Prostate gland (tissue), 2 donors: ENCODE measurements at regions not wholly inside any gene's neighbourhood (a gene's known extent, or its start where the extent isn't known, plus 50 kb on each side); places are given as distances from the start of the nearest gene placed in this dataset.

Experiments
- DNase-seq: peaks from one replicate; pipeline ENCODE4 v3.0.0-alpha.2; 2019; ENCODE audit warnings: low spot score
- H3K27ac ChIP-seq, 2 donors: fragments of 200-600 bp; sonication (generic); 2 replicates each; pipeline ENCODE4 v1.5.1; 2017 to 2019
- H3K27me3 ChIP-seq: fragments of 200-600 bp; sonication (generic); replicated peaks from 2 replicates; pipeline ENCODE4 v1.5.1; 2019; ENCODE audit not compliant: insufficient read depth
- H3K36me3 ChIP-seq, 2 donors: fragments of 200-600 bp; sonication (generic); 1 replicate in 1 of 2; 2 replicates in 1 of 2; pipeline versions ENCODE4 v1.5.1 to v1.8.1; 2017 to 2019
- H3K4me1 ChIP-seq: fragments of 200-600 bp; sonication (generic); replicated peaks from 2 replicates; pipeline ENCODE4 v1.5.1; 2019
- H3K4me3 ChIP-seq, 2 donors: fragments of 200-600 bp; sonication (generic); 2 replicates each; pipeline ENCODE4 v1.5.1; 2017 to 2019
- H3K9me3 ChIP-seq: fragments of 200-600 bp; sonication (generic); 2 replicates; pipeline ENCODE4 v1.5.1; 2017
- POLR2A ChIP-seq: fragments of 450-650 bp; IDR thresholded peaks from one replicate; pipeline ENCODE4 v1.6.1; 2016; ENCODE audit warnings: antibody characterized with exemption, mild to moderate bottlenecking
- POLR2AphosphoS5 ChIP-seq: sonication (generic); formaldehyde crosslinking; IDR thresholded peaks from one replicate; pipeline ENCODE4 v1.6.1; 2017; ENCODE audit warnings: antibody characterized with exemption
- WGBS: methylation state at CpG from one replicate; pipeline ENCODE4 v1.1.5; 2018; 5-methylcytosine and 5-hydroxymethylcytosine counted together
- intact Hi-C: fragments of 100-400 bp; cut with DNase I; formaldehyde crosslinking; loops from one replicate; pipeline ENCODE4 v1.14.2; 2022
- TF ChIP-seq, protein P1 (sequence below), 4 experiments: fragments of 200-600 bp in 2 of 4; fragments of 450-650 bp in 2 of 4; sonication (generic) in 2 of 4; IDR thresholded peaks; 1 replicate in 3 of 4; 2 replicates in 1 of 4; pipeline ENCODE4 v1.5.1; 2016 to 2019; ENCODE audit warnings: antibody characterized with exemption in 4 of 4, mild to moderate bottlenecking in 2 of 4, moderate library complexity in 2 of 4

DNA sequence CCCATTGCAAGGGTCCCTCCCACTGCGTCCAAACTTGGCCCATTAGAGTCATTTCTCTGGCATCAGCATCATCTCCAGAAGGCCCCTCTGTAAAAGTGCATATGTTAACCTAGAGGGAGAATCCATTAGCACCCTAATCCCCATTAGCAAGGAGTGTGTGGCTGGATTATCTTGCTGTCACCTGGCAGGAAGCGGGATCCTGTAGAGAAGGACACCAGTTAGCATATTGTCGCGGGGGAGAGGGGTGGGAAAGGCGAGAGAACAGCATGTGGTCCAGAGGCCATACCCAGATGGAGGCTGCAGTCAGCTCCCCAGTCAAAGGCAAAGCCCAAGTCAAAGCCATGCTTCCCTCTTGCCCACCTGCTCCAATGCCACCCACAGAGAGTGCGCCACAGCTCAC lies 64.0 kb downstream of the OLIG1 start:
- H3K4me1 ChIP-seq, result no peaks in the 10 kb centered on the region
- H3K27me3 ChIP-seq, result peaks cover 4% of the 10 kb centered on the region
- no peak for TF ChIP-seq POLR2A
- TF ChIP-seq, protein P1, sequence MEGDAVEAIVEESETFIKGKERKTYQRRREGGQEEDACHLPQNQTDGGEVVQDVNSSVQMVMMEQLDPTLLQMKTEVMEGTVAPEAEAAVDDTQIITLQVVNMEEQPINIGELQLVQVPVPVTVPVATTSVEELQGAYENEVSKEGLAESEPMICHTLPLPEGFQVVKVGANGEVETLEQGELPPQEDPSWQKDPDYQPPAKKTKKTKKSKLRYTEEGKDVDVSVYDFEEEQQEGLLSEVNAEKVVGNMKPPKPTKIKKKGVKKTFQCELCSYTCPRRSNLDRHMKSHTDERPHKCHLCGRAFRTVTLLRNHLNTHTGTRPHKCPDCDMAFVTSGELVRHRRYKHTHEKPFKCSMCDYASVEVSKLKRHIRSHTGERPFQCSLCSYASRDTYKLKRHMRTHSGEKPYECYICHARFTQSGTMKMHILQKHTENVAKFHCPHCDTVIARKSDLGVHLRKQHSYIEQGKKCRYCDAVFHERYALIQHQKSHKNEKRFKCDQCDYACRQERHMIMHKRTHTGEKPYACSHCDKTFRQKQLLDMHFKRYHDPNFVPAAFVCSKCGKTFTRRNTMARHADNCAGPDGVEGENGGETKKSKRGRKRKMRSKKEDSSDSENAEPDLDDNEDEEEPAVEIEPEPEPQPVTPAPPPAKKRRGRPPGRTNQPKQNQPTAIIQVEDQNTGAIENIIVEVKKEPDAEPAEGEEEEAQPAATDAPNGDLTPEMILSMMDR (IDR thresholded peaks at IDR 0.05), result no peak
- TF ChIP-seq POLR2AphosphoS5, result no peak
- H3K4me3 ChIP-seq, result no peak overlapping the region
- no peak for DNase-seq
- WGBS, result 53% methylated on average over 6 of the region's 6 CpGs
- no peak overlapping the region for H3K27ac ChIP-seq
- no peaks in the 10 kb centered on the region for H3K36me3 ChIP-seq
- intact Hi-C loops, result no loop called here
- no peaks in the 10 kb centered on the region for H3K9me3 ChIP-seq

DNA sequence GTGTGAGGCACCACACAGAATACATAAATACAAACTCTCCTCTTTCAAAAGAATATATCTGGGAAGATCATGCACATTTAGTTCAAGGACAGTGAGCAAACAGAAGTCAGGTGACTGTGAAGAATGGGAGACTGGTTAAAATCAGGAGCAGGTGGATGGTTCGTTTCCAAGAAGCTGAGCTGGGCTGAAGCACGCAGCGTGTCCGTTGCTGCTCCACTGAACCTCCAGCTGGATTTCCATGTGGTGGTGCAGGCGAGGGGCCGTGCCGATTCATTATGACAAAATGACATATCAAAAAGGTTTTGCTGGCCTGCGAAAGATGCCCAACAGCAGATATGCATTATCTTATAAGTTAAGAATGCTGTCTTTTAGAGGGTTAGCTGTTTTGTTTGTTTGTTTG lies 66.0 kb downstream of the OLIG1 start:
- WGBS, result 84% methylated on average over 8 of the region's 8 CpGs
- Histone ChIP-seq H3K27me3 (no peaks in the 10 kb centered on the region), H3K36me3 (no peaks in the 10 kb centered on the region), H3K9me3 (no peaks in the 10 kb centered on the region), H3K4me1 (no peaks in the 10 kb centered on the region), H3K27ac (no peak overlapping the region), H3K4me3 (no peak overlapping the region)
- TF ChIP-seq, protein P1 (IDR thresholded peaks at IDR 0.05), result no peak
- TF ChIP-seq POLR2A (no peak), POLR2AphosphoS5 (no peak)
- intact Hi-C loops, result no loop called here
- DNase-seq, result no peak

DNA sequence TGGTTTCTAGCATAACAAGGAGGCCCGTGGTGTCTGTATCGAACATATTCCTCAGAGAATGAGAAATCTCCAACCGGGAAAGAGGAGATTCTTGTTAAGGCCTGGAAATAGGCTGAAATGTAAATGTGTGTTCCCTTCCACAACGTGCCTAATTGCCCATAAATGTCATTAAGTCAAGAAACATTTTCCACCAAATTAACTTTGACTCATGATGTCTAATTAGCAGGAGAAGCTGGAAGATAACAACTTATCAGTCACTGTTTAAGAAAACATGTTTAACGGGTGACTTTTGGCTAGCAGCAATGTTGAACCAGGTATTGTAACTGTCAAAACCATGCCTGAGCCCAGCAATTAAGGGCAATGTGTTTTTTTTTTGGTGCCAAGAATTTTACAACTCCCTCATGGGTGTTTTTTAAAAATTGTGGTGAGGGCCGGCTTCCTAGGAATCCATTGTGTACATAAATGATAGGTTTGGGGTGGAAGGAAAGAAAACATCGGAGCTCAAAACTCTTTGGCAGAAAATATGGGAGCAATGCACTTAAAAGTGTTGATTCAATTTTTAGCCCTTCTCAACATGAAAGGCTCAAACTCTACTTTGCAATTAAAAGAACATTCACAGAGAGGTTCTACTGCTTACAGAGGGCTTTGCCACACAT lies 67.0 kb downstream of the OLIG1 start:
- H3K36me3 ChIP-seq, result no peaks in the 10 kb centered on the region
- H3K4me3 ChIP-seq, result no peak overlapping the region
- no peaks in the 10 kb centered on the region for H3K9me3 ChIP-seq
- no peaks in the 10 kb centered on the region for H3K4me1 ChIP-seq
- H3K27me3 ChIP-seq, result no peaks in the 10 kb centered on the region
- TF ChIP-seq, protein P1 (IDR thresholded peaks at IDR 0.05), result no peak
- TF ChIP-seq POLR2A (no peak), POLR2AphosphoS5 (no peak)
- no peak overlapping the region for H3K27ac ChIP-seq
- DNase-seq, result no peak
- 39% methylated on average over 7 of the region's 7 CpGs for WGBS
- intact Hi-C loops, result no loop called here

DNA sequence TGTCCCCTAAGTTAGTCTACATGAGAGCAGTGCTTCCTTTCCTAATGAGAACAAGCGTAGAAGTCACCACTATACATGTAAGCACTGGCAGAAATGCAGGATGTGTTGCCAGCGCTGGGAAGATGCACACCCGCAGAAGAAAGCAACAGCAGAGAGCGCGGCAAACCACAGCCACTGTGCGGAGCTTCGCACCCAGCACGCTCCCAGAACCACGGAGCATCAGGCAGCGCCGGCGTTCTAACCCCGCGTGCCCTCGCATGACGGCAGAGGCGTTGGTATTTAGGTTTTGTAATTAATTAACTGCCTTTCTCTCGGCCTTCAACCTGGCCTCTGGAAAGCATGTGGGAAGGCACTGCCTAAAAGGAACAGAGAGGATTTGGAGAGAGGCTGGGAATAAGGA lies 69.1 kb downstream of the OLIG1 start:
- TF ChIP-seq, protein P1 (IDR thresholded peaks at IDR 0.05), result no peak
- TF ChIP-seq POLR2AphosphoS5, result no peak
- TF ChIP-seq POLR2A, result no peak
- H3K27ac ChIP-seq, result no peak overlapping the region
- H3K36me3 ChIP-seq, result no peaks in the 10 kb centered on the region
- H3K4me3 ChIP-seq, result no peak overlapping the region
- DNase-seq, result no peak
- no peaks in the 10 kb centered on the region for H3K4me1 ChIP-seq
- no peaks in the 10 kb centered on the region for H3K27me3 ChIP-seq
- WGBS, result 81% methylated on average over 18 of the region's 18 CpGs
- intact Hi-C loops, result no loop called here
- H3K9me3 ChIP-seq, result no peaks in the 10 kb centered on the region

DNA sequence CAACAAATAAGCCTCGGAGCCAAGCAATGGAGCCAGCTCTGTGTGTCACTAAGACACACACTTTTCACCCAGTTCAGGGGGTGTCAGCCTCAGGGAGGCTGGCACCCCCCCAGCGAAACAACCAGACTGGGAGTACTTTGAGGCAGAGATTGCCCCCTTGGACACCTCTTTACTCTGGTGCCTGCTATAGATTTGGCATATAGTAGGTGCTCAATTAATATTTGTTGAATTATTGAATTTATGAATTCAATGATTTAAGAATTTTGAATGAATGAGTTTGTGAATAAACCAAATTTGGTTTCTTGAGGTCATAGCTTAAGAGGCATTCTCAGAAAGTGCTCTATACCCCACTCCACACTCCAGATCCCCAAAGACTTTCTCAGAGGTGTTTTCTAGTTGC lies 70.3 kb downstream of the OLIG1 start:
- no peaks in the 10 kb centered on the region for H3K9me3 ChIP-seq
- no peaks in the 10 kb centered on the region for H3K4me1 ChIP-seq
- no peak overlapping the region for H3K4me3 ChIP-seq
- no peaks in the 10 kb centered on the region for H3K27me3 ChIP-seq
- DNase-seq, result no peak
- no peak overlapping the region for H3K27ac ChIP-seq
- TF ChIP-seq POLR2A (no peak), POLR2AphosphoS5 (no peak)
- TF ChIP-seq, protein P1 (IDR thresholded peaks at IDR 0.05), result no peak
- WGBS, result 77% methylated on average over 2 of the region's 2 CpGs
- intact Hi-C loops, result no loop called here
- no peaks in the 10 kb centered on the region for H3K36me3 ChIP-seq
